HEK293T (cell line): ENCODE measurements at regions not wholly inside any gene's neighbourhood (a gene's known extent, or its start where the extent isn't known, plus 50 kb on each side); places are given as distances from the start of the nearest gene placed in this dataset.

Experiments
- BHLHE40 ChIP-seq: fragments of 450-650 bp; IDR thresholded peaks from 2 replicates; pipeline ENCODE4 v1.6.1; 2016; ENCODE audit warnings: mild to moderate bottlenecking, moderate library complexity, borderline replicate concordance
- CTBP1 ChIP-seq: fragments of 450-650 bp; IDR thresholded peaks from 2 replicates; pipeline ENCODE4 v1.6.1; 2016; ENCODE audit warnings: borderline replicate concordance
- ELF4 ChIP-seq: fragments of 450-650 bp; IDR thresholded peaks from 2 replicates; pipeline ENCODE4 v1.6.1; 2017; ENCODE audit warnings: antibody characterized with exemption
- FOXA1 ChIP-seq: fragments of 450-650 bp; IDR thresholded peaks from 2 replicates; pipeline ENCODE4 v1.6.1; 2016; ENCODE audit warnings: mild to moderate bottlenecking
- FOXK2 ChIP-seq: fragments of 450-650 bp; IDR thresholded peaks from 2 replicates; pipeline ENCODE4 v1.6.1; 2016; ENCODE audit warnings: mild to moderate bottlenecking
- FOXM1 ChIP-seq: fragments of 450-650 bp; IDR thresholded peaks from 2 replicates; pipeline ENCODE4 v1.6.1; 2017; ENCODE audit warnings: mild to moderate bottlenecking, borderline replicate concordance
- HDGF ChIP-seq: fragments of 450-650 bp; IDR thresholded peaks from 2 replicates; pipeline ENCODE4 v1.6.1; 2017; ENCODE audit warnings: antibody characterized with exemption, borderline replicate concordance
- L3MBTL2 ChIP-seq: fragments of 450-650 bp; conservative IDR thresholded peaks from 2 replicates; pipeline ENCODE4 v1.6.1; 2016; ENCODE audit warnings: mild to moderate bottlenecking
- NFRKB ChIP-seq: fragments of 450-650 bp; IDR thresholded peaks from 2 replicates; pipeline ENCODE4 v1.6.1; 2016; ENCODE audit warnings: mild to moderate bottlenecking, moderate library complexity
- PKNOX1 ChIP-seq: fragments of 450-650 bp; IDR thresholded peaks from 2 replicates; pipeline ENCODE4 v1.6.1; 2016
- SP1 ChIP-seq: fragments of 450-650 bp; IDR thresholded peaks from 2 replicates; pipeline ENCODE4 v1.6.1; 2017
- TARDBP ChIP-seq: fragments of 450-650 bp; IDR thresholded peaks from 2 replicates; pipeline ENCODE4 v1.6.1; 2016

DNA sequence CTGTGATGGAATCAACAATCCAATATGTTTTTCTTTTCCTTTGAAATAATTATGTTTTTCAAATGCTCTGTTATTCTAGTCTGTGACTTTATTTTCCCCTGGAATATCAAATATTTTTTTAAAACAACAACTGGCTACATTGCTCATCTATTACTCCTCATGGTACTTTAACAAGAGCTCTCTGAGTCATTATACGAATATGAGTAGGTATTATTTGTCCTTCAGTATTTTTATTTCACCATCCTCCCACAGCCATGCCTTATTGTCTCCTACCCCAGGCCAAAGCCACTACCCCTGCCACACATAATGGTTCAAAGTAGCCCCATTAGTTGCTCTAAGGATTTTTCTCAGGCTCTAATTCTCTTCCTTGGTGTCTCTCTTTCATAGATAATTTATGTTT is 1572.3 kb downstream of the CDH8 start:
- TF ChIP-seq TARDBP (no peak), BHLHE40 (no peak), ELF4 (no peak), SP1 (no peak), FOXA1 (no peak), PKNOX1 (no peak), FOXM1 (no peak), HDGF (no peak), L3MBTL2 (no peak), CTBP1 (no peak), FOXK2 (no peak), NFRKB (no peak)
